Brain pericyte (primary cell): ENCODE measurements at regions not wholly inside any gene's neighbourhood (a gene's known extent, or its start where the extent isn't known, plus 50 kb on each side); places are given as distances from the start of the nearest gene placed in this dataset.
A peak's percentile ranks its signal among the peaks of the same experiment; 100 is the strongest.

ENCODE experiments used
- DNase-seq: peaks from one replicate; pipeline ENCODE4 v3.0.0-alpha.2; 2012; ENCODE audit warnings: low read depth, low spot score

DNA sequence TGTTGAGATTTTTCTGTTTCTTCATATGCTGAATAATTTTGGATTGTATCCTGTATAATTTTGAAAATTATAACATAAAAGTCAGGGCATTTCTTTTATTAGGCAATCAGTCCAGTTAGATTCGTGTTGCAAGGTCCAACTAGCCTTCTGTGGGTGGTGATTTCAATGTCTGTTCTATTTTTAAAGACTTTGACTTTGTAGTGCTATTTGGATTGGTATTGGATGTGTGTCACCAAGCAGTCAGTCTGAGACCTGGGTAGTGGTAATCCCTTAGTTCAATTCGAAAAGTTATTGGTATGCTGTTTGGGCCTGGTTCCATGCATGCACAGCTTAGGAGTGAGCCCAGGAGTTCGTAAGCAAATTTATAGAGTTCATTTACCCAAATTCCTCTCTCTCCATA, 82.2 kb downstream of the EPDR1 start:
- no peak for DNase-seq

DNA sequence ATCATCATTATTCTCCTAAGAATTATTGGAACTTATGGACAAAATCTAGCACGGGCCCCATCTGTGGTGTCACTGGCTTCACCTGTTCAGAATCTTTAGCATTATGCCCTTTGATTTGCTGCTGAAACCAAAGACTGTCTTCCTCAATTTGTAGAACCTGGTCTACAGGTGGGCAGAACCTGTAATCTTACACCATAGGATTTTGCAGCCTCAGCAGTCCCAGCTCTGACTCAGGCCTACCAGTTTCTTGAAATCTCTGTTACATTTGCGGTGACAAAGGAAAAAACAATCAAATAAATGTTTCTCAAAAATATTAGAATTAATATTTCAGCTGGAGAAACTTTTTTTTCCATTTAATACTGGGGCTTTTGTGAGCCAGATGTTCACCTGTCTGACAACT, 86.1 kb downstream of the EPDR1 start:
- no peak for DNase-seq

DNA sequence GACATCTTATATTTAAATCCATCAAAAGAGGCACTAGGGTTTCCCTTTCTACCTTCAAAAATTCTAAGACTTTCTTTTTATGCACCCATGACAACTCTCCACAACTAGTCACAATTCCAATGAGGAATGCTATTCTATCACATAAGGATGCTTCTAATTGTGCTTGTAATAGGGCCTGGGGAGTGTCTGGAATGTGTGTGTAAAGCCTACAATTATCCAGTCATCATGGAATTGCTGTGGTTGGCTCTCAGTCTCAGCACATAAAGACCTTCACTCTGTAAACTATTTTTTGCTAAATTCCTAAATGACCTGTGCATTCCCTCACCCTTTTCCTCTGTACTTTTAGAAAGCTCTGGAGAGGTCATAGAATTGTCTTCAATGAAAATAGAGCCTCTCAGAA, 86.7 kb downstream of the EPDR1 start:
- DNase-seq = no peak

DNA sequence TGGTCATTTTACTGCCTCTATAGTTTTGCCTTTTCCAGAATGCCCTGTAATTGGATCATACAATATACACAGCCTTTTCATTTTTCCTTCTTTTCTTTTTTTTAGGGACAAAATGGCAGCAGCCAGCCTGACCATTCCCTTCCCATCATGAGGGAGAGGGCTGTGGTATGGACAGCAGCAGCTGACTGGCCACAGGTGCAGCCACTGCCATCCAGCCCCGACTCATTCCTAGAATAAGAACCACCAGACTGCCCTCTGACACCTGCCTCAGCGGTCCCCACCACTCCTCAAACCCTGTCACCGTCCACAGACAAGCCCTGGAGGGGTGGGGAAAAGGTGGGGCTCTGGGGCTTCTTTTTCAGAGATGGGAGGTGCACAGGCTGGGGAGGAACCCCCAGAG, 92.8 kb downstream of the EPDR1 start:
- no peak for DNase-seq

DNA sequence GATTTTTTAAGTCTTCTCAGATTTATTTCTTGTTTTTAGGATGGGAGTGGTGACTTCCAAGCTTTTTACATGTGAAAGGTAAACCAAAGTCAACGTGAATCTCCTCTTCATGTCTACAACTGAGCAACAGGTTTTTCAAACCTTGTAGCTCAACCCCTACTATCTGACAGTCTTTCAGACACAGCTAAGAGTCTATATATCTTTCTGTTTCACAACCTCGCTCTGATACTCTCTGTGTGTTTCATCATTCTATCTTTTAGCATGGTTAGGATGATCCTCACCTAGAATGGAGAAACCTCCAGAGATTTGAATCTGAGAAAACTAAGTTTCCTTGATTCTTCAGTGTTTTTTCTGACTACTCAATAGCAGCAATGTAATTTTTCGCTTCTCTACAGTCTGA, 96.1 kb downstream of the EPDR1 start:
- no peak for DNase-seq

DNA sequence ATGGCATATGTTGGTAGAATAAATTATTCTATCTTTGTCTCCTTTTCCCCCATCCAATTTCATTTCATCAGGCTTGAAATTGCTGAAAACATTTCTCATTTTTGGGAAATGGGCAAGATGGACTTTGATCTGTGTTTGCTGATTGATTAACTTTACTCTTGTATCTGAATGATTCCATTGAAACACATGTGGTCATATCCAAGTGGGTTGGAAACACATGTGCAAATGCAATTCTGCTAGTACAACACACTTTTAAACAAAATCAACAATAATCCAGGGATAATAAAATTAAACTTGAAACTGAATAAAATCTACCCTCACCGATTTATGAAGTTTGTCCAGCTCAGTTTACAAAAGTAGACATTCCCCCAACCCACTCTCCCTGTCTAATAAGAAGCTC, 96.9 kb downstream of the EPDR1 start:
- no peak for DNase-seq

DNA sequence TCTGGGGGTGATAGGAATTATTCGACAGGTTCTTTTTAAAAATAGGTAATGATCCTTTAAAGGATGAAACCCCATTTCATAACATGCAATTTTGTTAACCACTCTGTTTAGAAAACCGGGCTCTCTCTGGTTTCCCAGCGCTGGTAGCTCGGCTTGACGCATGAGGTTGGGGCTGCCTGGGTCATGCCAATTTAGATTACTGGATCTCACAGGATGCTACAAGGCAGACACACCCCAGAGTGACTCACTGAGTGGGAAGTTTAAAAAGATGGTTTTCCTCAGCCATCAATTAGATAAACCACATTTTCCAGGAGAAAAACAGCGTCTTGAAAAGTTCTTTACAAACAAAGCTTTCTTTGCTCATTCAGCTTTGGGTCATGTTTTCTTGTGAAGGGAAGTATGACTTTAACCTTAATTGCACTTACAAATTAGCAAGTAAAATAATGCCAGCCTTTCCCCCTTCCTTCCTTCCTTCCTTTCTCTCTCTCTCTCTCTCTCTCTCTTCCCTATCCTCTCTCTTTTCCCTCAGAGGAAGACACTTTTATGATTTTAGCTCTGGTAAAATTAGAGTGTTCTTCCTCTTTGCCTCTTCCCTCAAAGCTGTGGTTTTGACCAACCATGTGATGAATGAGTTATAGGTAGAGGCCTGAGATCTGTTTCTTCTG, 99.8 kb downstream of the EPDR1 start:
- DNase-seq = no peak

DNA sequence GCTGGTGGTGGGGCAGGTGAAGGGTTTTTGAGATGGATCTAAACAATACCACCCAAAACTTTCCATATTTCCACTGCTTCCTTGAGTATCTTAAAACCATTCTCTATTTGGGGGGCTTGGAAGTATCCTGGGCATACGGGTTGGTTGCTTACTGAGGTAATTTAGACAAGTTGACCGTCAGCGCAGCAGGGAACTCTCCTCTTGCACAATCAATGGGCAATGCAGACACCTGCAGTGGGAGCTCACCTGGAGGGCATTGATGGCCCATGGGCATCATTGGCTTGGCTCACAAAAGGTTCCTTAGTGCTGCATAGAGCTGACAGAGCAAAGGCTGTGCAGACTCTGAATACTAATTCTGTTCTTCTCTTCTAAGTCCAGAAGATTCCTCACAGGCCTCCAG, 101.5 kb downstream of the EPDR1 start:
- DNase-seq = no peak

DNA sequence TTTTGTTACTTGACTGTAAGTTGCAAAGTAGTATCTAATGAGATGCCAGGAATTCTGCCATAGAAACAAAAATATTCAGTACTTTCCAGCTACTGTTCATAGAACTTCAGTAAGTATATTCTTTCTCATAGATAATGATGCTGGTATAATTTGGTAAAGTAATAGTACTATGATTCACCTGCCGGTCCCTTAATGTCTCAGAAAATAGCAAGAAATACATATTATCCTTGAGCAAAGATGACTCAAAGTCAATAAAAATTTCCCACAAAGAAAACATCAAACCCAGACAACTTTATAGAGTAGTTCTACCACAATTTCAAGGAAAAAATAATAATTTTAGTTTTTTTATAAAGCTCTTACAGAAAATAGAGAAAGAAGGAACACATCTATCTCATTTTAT, 105.4 kb downstream of the EPDR1 start:
- no peak for DNase-seq

DNA sequence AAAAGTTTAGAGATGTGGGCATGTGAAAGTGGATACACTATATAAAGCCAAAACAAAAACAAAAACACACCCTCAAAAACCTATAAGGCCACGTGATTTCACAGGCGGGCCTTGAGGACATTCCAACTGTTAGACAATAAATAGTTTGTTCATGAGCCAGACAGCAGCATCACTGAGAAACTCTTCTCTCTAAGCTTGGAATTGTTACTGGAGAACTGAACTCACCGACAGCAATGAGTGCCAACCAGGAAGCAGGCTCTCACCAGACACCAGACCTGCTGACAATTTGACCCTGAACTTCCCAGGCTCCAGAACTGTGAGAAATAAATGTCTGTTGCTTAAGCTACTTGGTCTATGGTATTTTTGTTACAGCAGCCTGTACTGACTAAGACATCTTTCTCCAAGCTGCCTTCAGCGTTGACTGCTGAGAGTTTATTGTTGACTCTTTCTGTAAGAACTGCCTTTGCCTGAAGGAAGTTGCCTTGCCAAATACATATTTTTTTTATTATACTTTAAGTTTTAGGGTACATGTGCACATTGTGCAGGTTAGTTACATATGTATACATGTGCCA, 107.5 kb downstream of the EPDR1 start:
- DNase-seq = no peak

DNA sequence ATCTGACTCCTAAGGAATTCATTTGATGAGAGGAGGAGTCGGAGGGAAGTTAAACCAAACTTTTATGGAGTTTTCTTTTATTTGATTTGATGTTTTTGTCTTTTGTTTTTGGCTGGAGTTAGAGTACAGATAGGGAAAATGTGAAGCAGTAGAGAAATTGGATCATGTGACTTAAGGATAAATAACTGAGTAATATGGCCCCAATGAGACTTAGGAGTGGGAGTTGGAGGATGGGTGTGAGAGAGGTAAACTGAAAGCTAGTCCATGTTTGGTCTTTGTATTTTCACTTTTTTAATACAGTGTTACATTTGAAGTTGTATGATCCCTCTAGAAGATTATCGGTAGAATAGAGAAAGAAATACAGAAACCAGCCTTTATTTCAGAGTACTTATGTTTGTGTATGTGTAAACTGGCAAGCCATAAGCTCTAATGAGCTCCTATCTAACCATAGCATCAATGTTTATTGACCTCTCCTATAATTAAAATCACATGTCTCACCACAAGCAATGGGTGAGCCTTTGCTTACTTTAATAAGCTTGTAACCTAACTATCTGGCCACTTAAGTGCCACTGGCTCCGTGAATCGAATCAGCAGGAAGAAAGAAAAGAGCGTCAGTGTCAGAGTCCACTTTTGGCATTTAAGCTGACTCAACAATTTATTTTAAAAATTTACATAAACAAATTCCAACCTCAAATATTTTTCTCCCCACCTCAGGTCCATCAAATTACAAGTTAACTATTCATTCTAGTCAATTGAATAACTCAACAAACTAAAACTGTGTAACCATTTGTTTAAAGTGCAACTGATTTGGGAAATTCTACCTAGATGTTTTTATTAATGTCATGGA, 113.8 kb downstream of the EPDR1 start:
- DNase-seq = no peak

DNA sequence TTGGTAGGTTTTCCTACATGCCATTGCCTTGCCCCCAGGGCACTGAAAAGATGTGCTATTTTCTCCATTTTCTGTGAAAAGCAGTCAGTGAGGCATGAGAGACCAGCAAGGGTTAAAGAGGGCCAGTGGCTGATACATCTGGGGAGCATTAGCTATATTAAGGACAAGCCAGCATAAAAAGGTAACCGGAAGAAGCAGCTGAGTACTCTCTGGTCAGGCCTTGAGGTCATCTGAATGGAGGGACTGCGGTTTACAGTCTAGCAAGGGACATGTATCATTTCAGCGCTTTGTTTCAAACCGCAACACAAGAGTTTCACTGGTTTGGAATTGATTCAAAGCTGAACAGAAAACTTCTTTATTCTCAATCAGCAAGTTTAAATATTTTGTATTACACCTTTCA, 120.4 kb downstream of the EPDR1 start:
- no peak for DNase-seq

DNA sequence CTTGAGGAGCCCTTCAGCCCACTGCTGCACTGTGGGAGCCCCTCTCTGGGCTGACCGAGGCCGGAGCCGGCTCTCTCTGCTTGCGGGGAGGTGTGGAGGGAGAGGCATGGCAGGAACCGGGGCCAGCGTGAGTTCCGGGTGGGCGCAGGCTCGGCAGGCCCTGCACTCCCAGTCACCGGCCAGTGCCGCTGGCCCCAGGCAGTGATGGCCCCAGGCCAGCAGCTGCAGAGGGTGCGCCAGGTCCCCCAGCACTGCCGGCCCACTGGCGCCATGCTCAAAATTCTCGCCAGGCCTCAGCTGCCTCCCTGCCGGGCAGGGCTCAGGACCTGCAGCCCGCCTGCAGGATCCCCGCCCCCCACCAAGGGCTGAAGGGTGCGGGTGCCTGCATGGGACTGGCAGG, 128.4 kb upstream of the STARD3NL start:
- no peak for DNase-seq

DNA sequence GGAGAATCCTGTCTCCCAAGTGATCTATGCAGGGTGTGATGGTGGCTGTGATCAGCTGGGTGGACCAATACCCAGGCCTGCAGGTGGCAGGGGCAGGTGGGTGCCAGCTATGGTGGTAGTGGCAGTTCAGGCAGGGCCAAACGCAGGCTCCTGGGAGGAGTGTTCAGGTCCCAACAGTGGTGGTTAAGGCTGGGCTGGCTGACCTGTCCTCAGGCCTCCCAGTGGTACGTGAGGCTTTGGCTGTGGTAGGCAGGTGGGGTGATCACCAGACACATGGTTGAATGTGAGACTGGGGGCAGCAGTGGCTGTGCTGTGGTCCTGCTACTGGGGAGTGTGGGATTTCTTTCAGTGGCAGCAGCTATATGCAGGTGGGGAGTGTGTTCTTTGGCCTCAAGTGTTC, 126.7 kb upstream of the STARD3NL start:
- DNase-seq = peak; percentile 2

DNA sequence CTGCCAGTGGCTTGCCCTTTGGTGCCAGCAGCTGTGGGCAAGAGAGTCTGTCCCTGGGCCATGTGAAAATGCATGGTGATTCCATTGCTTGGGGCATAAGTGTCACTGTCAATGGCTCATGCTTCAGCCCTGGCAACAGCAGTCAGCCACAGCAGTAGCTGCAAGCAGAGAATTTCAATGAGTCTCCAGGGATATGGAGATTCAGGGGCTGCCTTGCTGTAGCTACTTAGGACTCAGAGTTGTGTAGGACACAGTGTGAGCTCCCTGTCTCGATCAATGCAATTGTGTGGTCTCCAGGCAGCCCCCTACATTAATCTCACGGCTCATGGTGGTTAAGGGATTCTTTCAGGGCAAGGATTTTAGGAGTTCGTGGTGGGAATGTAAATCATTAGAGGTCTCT, 126.3 kb upstream of the STARD3NL start:
- DNase-seq = no peak

DNA sequence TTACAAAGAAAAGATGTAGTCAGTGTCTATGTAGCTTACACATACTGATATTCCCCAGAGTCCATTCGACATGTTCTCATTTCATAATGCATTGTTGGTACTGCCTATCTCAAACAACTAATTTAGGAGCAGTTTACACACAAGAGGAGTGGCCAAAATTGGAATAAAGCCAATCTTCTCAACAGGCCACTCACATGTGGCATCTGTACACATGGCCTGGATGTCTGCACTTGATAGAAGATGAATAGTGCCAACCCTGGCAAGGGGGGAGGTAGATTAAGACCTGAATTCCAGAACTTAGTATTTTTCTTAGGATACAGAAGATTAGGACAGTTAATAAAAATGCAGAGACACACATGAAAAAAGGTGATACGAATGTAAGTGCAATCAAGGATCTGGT, 125.3 kb upstream of the STARD3NL start:
- no peak for DNase-seq

DNA sequence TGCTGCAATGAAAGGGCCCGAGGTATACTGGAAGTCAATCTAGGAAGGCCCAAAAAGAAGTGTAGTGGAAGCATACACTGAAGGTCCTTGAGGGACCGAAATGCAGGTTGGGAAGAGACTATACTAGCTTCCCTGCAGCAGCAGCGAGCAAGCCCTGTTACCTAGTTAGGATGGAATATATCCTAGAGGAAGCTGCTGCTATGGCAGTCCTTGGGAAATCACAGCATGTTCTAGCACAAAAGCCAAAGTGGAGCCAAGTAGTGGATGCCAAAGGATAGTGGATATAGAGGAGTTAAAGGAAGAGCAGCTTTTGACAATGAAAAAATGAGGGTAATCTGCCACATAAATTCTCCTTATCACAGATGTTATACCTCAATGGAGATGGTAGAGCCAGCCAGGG, 123.8 kb upstream of the STARD3NL start:
- no peak for DNase-seq

DNA sequence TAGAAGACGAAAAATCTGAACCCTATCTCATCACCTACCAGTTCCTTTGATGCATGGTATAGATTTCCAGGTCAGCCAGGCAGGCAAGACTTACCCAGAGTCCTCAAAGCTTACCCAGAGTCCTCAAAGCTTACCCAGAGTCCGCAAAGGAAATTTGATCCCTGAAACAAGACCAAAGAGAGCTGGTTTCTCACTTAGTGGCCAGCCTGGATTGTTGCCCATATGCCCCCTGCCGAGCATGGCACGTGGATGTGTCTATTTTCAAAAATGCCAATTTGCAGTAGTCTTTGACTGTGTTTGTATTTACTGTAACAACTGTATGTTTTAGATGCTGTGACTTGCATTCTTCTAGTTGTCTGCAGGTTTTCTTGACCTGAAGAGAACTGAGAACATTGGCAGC, 120.2 kb upstream of the STARD3NL start:
- no peak for DNase-seq

DNA sequence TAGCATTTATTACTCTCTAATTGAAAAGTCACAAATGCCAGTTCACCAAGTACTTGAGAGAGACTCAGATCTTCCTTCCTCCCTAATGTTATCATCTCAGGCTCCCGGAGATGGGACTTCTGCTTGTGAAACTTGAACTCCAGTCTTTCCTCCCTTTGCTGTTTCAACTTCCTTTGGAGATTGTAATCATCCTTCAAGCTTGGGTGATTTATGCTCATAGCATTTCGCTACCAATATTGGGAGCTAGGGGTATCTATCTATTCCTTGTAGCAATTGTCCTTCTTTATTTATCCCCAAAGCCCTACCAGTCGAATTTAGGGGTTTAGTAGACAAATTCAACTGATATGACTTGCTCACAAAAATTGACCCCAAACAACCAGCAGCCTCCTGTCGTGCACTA, 117.9 kb upstream of the STARD3NL start:
- DNase-seq = no peak

DNA sequence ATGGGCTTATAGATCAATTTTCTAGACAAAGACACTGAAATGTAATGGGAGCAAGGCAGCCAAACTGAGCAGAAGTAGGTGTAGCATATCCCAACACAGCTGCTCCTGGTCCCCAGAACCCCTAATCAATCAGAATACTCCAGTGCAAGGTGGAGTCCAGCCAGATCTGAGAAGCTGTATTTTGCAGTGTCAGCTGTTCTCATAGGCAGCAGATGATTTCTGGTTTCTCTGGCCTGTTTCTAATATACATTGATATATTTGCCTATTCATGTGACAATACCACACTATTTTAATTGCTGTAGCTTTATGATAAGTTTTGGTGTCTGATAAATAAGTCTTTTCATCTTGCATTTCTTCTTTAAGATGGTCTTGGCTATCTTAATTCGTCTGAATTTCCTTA, 117.4 kb upstream of the STARD3NL start:
- DNase-seq = no peak

DNA sequence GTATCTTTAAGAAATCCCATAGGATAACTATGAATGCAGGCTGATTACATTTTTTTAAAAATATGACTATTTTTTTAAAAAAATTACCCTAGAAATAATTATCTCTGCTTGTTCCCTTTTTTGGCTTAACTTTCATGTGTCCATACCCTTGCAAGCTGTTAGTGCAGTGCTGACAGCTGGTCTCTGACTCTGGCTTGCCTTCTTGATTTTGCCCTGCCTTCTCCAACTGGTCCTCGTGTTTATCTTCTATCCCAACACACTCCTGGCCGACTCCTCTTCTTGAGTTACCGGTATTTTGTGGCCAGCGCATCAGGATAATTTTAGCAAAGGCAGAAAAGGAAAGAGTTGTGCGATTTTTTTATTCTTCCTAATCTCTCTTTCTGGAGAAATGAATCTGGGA, 111.7 kb upstream of the STARD3NL start:
- no peak for DNase-seq

DNA sequence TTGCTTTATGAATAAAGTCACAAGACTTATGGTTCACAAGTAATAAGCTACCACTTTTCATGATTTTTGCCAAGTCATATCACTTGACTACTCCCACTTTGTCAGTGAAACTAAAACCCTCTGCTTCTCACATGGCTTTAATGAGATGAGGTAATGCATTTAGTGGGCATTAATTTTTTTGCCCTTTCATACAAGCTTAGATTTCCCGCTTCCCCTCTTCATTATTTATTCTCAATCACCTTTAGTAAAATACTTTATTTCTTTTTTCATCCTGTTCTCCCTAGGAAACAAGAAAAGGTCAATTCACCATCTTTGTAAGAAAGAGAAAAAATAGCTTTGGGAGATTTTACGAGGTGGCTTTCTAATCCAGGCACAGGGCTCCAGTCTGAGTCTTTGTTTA, 109.6 kb upstream of the STARD3NL start:
- no peak for DNase-seq

DNA sequence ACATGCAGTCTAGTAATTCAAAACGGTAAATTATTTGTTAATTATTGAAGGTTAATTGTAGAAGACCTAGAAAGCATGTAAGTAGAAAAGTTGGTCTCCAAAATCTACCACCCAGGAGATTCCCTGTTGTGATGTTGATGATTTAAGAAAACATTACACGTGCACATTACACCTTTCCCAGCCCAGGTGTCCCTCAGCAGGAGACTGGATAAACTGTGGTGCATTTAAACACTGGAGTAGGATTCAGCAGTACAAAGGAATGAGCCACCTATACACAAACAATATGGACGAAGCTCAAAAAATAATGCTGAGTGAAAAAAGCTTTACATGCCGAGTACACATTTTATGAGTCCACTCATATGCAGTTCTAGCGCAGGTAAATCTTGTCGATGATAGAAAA, 109.0 kb upstream of the STARD3NL start:
- no peak for DNase-seq
